Cardiac muscle cell (in vitro differentiated cells and primary cell): ENCODE measurements at regions not wholly inside any gene's neighbourhood (a gene's known extent, or its start where the extent isn't known, plus 50 kb on each side); places are given as distances from the start of the nearest gene placed in this dataset.

Source experiments
- DNase-seq, 2 donors: peaks; one replicate each; pipeline versions ENCODE4 v3.0.0 to v3.0.0-alpha.2; 2010 to 2017; ENCODE audit warnings: low read depth in 1 of 2, low spot score in 1 of 2
- H3K27ac ChIP-seq: fragments of 200-600 bp; sonication (generic); 2 replicates; pipeline ENCODE4 v1.5.1; 2016
- H3K27me3 ChIP-seq: fragments of 200-600 bp; sonication (generic); 2 replicates; pipeline ENCODE4 v1.6.0; 2016; ENCODE audit warnings: control low read depth
- H3K36me3 ChIP-seq: fragments of 200-600 bp; sonication (generic); 2 replicates; pipeline ENCODE4 v1.5.1; 2016; ENCODE audit warnings: control low read depth
- H3K4me1 ChIP-seq: fragments of 200-600 bp; sonication (generic); 2 replicates; pipeline ENCODE4 v1.8.1; 2017; ENCODE audit warnings: low read depth, mild to moderate bottlenecking, mixed run types
- H3K4me3 ChIP-seq: fragments of 200-600 bp; sonication (generic); 2 replicates; pipeline ENCODE4 v1.5.1; 2016; ENCODE audit warnings: mild to moderate bottlenecking
- H3K9me3 ChIP-seq: fragments of 200-600 bp; sonication (generic); 2 replicates; pipeline ENCODE4 v1.5.1; 2017; ENCODE audit warnings: low read depth, mild to moderate bottlenecking, control low read depth
- CTCF ChIP-seq: IDR thresholded peaks from 2 replicates; pipeline ENCODE4 v1.5.1; 2012; ENCODE audit warnings: low read depth, mild to moderate bottlenecking, low read length

- Histone ChIP-seq H3K4me1 (no peaks in the 10 kb centered on the region), H3K4me3 (no peak overlapping the region), H3K9me3 (no peaks in the 10 kb centered on the region), H3K27ac (no peak overlapping the region), H3K27me3 (no peaks in the 10 kb centered on the region), H3K36me3 (no peaks in the 10 kb centered on the region)
- no peak for DNase-seq
- TF ChIP-seq CTCF, result no peak
These were observed 425.8 kb upstream of the MYT1L start for GRCh38 chr2:2756886-2757285.

DNA sequence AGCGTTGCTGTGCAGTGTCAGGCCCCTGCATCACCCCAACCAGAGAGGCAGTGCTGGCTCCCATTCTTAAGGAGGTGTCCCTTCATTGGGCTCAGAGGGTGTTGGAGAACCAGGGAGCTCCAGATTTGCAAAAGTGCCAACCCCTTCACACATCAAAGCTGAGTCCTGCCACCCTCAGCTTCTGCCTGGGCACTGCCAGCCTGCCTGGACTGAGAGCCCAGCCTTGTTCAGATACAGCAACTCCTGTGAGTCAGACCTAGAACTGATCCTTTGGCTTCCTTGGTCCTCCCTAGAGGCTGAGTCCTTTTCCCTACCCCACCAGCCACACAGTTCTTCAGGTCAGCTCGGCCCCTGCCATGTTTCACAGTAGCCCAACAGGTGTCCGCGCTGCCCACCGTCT lies 424.9 kb upstream of the MYT1L start:
- Histone ChIP-seq H3K27me3 (no peaks in the 10 kb centered on the region), H3K27ac (no peak overlapping the region), H3K4me1 (no peaks in the 10 kb centered on the region), H3K4me3 (no peak overlapping the region), H3K36me3 (no peaks in the 10 kb centered on the region), H3K9me3 (no peaks in the 10 kb centered on the region)
- TF ChIP-seq CTCF, result no peak
- no peak for DNase-seq

DNA sequence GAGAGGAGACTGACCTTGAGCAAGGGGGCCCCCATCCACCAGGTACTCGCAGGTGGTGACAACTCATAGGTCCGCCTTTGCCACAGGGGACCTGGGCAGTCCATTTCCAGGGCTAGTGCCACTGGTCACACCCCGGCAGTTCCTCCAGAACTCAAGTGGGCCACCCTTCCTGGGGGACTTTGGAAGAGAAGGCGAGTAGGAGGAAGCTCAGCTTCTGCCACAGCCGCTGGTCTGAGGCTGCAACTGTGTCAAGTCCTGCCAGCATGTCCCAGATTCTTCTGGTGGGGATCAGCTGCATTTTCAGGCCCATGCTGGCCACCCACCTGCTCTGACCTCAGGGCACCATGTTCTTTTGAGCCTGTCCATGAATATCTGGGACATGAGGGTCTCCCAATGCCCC lies 423.9 kb upstream of the MYT1L start:
- Histone ChIP-seq H3K4me3 (no peak overlapping the region), H3K27ac (no peak overlapping the region), H3K4me1 (no peaks in the 10 kb centered on the region), H3K36me3 (no peaks in the 10 kb centered on the region), H3K9me3 (no peaks in the 10 kb centered on the region), H3K27me3 (no peaks in the 10 kb centered on the region)
- no peak for DNase-seq
- TF ChIP-seq CTCF, result no peak

GRCh38 chr2:2751715-2752315 lies 420.7 kb upstream of the MYT1L start:
- no peak overlapping the region for H3K4me3 ChIP-seq
- no peak for DNase-seq
- H3K27me3 ChIP-seq, result no peaks in the 10 kb centered on the region

GRCh38 chr2:2750867-2751714 lies 420.0 kb upstream of the MYT1L start:
- Histone ChIP-seq H3K9me3 (no peaks in the 10 kb centered on the region), H3K4me3 (no peak overlapping the region), H3K27me3 (no peaks in the 10 kb centered on the region), H3K4me1 (no peaks in the 10 kb centered on the region), H3K36me3 (no peaks in the 10 kb centered on the region), H3K27ac (no peak overlapping the region)
- DNase-seq, result no peak
- TF ChIP-seq CTCF, result no peak

More at GRCh38 chr2:2751715-2752315, 420.7 kb upstream of the MYT1L start:
- no peak for TF ChIP-seq CTCF
- H3K4me1 ChIP-seq, result no peaks in the 10 kb centered on the region
- H3K27ac ChIP-seq, result no peak overlapping the region
- H3K9me3 ChIP-seq, result no peaks in the 10 kb centered on the region
- H3K36me3 ChIP-seq, result no peaks in the 10 kb centered on the region
